Thyroid gland (tissue), 4 donors: ENCODE measurements at regions not wholly inside any gene's neighbourhood (a gene's known extent, or its start where the extent isn't known, plus 50 kb on each side); places are given as distances from the start of the nearest gene placed in this dataset.

Experiments used
- DNase-seq, 2 donors: peaks; one replicate each; pipeline ENCODE4 v3.0.0-alpha.2; 2019
- H3K27ac ChIP-seq, 3 donors: fragments of 200-600 bp; sonication (generic); 1 replicate in 2 of 3; 2 replicates in 1 of 3; pipeline ENCODE4 v1.5.1; 2016 to 2019; ENCODE audit warnings: mild to moderate bottlenecking in 1 of 3, moderate library complexity in 1 of 3
- H3K27me3 ChIP-seq: fragments of 200-600 bp; sonication (generic); one replicate; pipeline ENCODE4 v1.5.1; 2019
- H3K36me3 ChIP-seq, 2 donors: fragments of 200-600 bp; sonication (generic); one replicate each; pipeline ENCODE4 v1.5.1; 2016 to 2019
- H3K4me1 ChIP-seq, 2 donors: fragments of 200-600 bp; sonication (generic); one replicate each; pipeline ENCODE4 v1.5.1; 2017 to 2019
- H3K4me3 ChIP-seq, 3 donors: fragments of 200-600 bp; sonication (generic); replicated peaks in 1 of 3; 1 replicate in 2 of 3; 2 replicates in 1 of 3; pipeline ENCODE4 v1.5.1; 2016; ENCODE audit warnings: mild to moderate bottlenecking in 1 of 3
- H3K9me3 ChIP-seq: fragments of 200-600 bp; sonication (generic); one replicate; pipeline ENCODE4 v1.5.1; 2017
- POLR2A ChIP-seq, 2 donors: fragments of 450-650 bp; IDR thresholded peaks; one replicate each; pipeline ENCODE4 v1.6.1; 2017; ENCODE audit warnings: antibody characterized with exemption in 2 of 2, mild to moderate bottlenecking in 2 of 2, moderate library complexity in 1 of 2
- WGBS, 2 donors: methylation state at CpG; one replicate each; pipeline ENCODE4 v1.1.5; 2017; 5-methylcytosine and 5-hydroxymethylcytosine counted together
- intact Hi-C: fragments of 100-400 bp; cut with DNase I; formaldehyde crosslinking; loops from one replicate; pipeline ENCODE4 v1.15.1; 2023
- TF ChIP-seq, protein P1 (sequence below), 6 experiments: fragments of 200-600 bp in 3 of 6; fragments of 450-650 bp in 3 of 6; sonication (generic) in 3 of 6; IDR thresholded peaks; one replicate each; pipeline ENCODE4 v1.5.1; 2016 to 2019; ENCODE audit warnings: antibody characterized with exemption in 6 of 6, mild to moderate bottlenecking in 2 of 6, inconsistent platforms in 1 of 6, moderate library complexity in 1 of 6

DNA sequence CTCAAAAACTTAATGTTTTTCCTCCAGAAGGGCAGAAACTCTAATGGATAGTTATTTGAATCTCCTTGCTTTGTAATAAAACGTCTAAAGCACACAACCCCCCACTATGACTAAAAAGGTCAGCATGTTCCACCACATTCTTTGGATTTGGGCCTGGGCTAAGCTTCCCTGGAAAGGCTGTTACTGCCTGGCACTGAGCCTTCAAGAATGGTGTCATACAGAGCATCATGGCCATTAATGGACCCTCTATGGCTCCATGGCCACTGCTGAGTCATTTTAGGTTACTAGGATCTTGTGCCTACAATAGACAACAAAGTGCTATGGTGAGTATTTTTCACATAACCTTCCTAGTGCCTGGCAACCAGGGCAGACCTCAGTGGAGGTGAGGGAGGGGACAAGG lies 242.6 kb upstream of the FAT3 start:
- no peak overlapping the region for H3K27ac ChIP-seq
- TF ChIP-seq, protein P1, sequence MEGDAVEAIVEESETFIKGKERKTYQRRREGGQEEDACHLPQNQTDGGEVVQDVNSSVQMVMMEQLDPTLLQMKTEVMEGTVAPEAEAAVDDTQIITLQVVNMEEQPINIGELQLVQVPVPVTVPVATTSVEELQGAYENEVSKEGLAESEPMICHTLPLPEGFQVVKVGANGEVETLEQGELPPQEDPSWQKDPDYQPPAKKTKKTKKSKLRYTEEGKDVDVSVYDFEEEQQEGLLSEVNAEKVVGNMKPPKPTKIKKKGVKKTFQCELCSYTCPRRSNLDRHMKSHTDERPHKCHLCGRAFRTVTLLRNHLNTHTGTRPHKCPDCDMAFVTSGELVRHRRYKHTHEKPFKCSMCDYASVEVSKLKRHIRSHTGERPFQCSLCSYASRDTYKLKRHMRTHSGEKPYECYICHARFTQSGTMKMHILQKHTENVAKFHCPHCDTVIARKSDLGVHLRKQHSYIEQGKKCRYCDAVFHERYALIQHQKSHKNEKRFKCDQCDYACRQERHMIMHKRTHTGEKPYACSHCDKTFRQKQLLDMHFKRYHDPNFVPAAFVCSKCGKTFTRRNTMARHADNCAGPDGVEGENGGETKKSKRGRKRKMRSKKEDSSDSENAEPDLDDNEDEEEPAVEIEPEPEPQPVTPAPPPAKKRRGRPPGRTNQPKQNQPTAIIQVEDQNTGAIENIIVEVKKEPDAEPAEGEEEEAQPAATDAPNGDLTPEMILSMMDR (IDR thresholded peaks at IDR 0.05), result no peak
- TF ChIP-seq POLR2A (IDR thresholded peaks at IDR 0.05), result no peak
- no peak overlapping the region for H3K4me3 ChIP-seq
- intact Hi-C loops, result no loop called here
- no peaks in the 10 kb centered on the region for H3K9me3 ChIP-seq
- H3K27me3 ChIP-seq, result no peaks in the 10 kb centered on the region
- 13 to 16% methylated on average over 1 of the region's 1 CpG for WGBS, 2 donors
- H3K4me1 ChIP-seq, result no peaks in the 10 kb centered on the region
- DNase-seq, result peak; percentile 21 to 23
- no peaks in the 10 kb centered on the region for H3K36me3 ChIP-seq

DNA sequence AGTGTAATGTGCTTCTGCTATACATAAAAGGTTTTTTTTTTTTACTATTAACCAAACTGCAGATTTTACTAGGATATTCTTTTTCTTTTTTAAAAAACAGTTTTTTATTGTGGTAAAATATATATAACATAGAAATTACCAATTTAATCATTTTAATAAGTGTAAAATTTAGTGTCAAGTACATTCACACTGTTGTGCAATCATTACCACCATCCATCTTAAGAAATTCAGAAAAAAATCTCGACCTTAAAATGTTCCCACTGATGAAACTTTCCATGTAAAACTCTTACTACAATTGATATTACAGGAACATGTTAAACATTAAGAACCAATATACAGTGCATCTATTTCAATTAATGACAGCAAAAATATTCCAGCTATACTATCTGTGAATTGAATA lies 244.8 kb upstream of the FAT3 start:
- intact Hi-C loops, result no loop called here
- TF ChIP-seq, protein P1 (IDR thresholded peaks at IDR 0.05), result no peak
- no peak for TF ChIP-seq POLR2A (IDR thresholded peaks at IDR 0.05)
- H3K4me1 ChIP-seq, result no peaks in the 10 kb centered on the region

DNA sequence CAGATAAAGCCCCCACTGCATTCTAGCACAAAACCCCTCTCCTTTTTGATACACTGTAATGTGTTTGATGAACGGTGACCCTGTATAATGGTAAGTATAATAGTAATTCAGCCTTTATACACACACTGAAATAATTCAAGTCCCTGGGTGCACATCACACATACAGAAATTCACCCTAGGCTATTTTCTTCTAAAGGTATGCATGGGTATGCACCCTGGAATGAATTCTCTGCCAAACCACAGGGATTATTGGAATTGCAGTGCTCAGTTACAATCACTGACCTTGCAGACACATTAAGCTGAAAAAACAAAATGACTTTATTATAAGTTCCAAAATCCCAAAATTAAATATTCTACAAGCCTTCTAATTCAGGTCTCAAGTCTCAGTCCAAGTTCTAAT lies 245.9 kb upstream of the FAT3 start:
- no peaks in the 10 kb centered on the region for H3K9me3 ChIP-seq
- H3K27ac ChIP-seq, result no peak overlapping the region
- TF ChIP-seq, protein P1 (IDR thresholded peaks at IDR 0.05), result no peak
- no peak for TF ChIP-seq POLR2A (IDR thresholded peaks at IDR 0.05)
- WGBS, 2 donors, result 90 to 91% methylated on average over 1 of the region's 1 CpG
- DNase-seq, result no peak
- H3K4me1 ChIP-seq, result no peaks in the 10 kb centered on the region
- H3K36me3 ChIP-seq, result no peaks in the 10 kb centered on the region
- H3K27me3 ChIP-seq, result no peaks in the 10 kb centered on the region
- intact Hi-C loops, result no loop called here
- no peak overlapping the region for H3K4me3 ChIP-seq

More for the DNA sequence above, 244.8 kb upstream of the FAT3 start:
- Histone ChIP-seq H3K27me3 (no peaks in the 10 kb centered on the region), H3K27ac (no peak overlapping the region), H3K36me3 (no peaks in the 10 kb centered on the region), H3K4me3 (no peak overlapping the region), H3K9me3 (no peaks in the 10 kb centered on the region)
- 70 to 81% methylated on average over 1 of the region's 1 CpG for WGBS, 2 donors
- DNase-seq, result no peak

DNA sequence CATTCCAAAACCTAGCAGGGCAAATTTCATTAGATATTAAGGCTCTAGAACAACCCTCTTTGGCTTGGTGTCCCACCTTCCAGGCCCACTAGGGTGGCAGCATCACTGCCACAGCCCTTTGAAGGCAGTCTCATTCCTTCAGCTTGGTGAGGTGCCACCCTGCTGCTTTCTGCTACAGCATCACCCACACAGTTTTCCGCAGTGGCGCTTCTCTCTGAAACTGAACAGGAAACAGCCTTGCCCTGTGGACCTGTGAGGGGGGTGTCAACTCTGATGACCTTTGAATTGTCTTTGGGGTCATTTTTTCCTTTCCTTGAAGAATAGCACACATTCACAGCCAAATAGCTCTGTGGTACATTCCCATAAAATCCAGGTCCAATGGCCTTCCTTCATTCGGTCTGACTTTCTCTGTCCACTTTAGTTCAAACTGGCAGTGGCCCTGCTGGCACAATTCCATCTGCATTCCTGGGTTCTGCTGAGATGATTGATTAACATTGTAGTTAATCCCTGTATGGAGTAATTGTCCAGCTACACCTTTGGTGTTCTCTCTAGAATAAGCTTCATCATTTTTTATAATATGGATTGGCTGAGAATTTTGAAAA lies 251.9 kb upstream of the FAT3 start:
- intact Hi-C loops, result no loop called here
- DNase-seq, result peak; percentile 35 to 61
- Histone ChIP-seq H3K4me1 (no peaks in the 10 kb centered on the region), H3K9me3 (no peaks in the 10 kb centered on the region), H3K36me3 (no peaks in the 10 kb centered on the region), H3K4me3 (no peak overlapping the region), H3K27ac (no peak overlapping the region), H3K27me3 (no peaks in the 10 kb centered on the region)
- WGBS, 2 donors, result 57 to 65% methylated on average over 3 of the region's 3 CpGs
- no peak for TF ChIP-seq POLR2A (IDR thresholded peaks at IDR 0.05)
- TF ChIP-seq, protein P1 (IDR thresholded peaks at IDR 0.05), result no peak

DNA sequence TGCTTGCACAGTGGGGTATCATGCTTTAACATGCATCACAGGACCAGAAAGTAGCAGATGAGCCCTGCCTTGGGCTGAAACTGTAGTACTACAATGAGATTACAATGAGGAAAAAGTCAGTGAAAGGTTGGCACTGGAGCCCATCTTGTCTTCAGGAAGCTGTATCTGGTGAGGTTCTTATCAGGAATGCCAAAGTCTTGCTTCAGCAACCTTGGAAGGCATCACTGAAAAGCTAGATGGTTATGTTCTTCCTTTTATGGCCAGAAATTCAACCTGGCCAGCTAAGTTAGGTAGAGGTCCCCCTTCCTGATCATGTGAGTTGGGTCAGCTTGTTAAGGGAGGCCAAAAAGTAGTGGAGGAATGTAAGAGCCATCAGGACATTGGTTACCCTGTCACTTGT lies 254.0 kb upstream of the FAT3 start:
- H3K36me3 ChIP-seq, result no peaks in the 10 kb centered on the region
- H3K27ac ChIP-seq, result no peak overlapping the region
- H3K9me3 ChIP-seq, result no peaks in the 10 kb centered on the region
- H3K4me1 ChIP-seq, result no peaks in the 10 kb centered on the region
- DNase-seq, result no peak
- no peak overlapping the region for H3K4me3 ChIP-seq
- no peaks in the 10 kb centered on the region for H3K27me3 ChIP-seq
- TF ChIP-seq, protein P1 (IDR thresholded peaks at IDR 0.05), result no peak
- no peak for TF ChIP-seq POLR2A (IDR thresholded peaks at IDR 0.05)
- intact Hi-C loops, result no loop called here
